Astrocyte (in vitro differentiated cells and primary cell): ENCODE measurements at regions not wholly inside any gene's neighbourhood (a gene's known extent, or its start where the extent isn't known, plus 50 kb on each side); places are given as distances from the start of the nearest gene placed in this dataset.

ENCODE experiments used
- CTCF ChIP-seq: IDR thresholded peaks from 2 replicates; pipeline ENCODE4 v1.5.1; 2011; ENCODE audit warnings: low read depth, mild to moderate bottlenecking, inconsistent platforms, low read length, moderate library complexity; ENCODE audit not compliant: insufficient read depth
- EZH2 ChIP-seq: IDR thresholded peaks from 2 replicates; pipeline ENCODE4 v1.6.1; 2012; ENCODE audit warnings: mild to moderate bottlenecking, low read length, inconsistent platforms; ENCODE audit not compliant: insufficient read depth

- TF ChIP-seq CTCF = no peak
- no peak for TF ChIP-seq EZH2
Measured at GRCh38 chr3:124398594-124398993, 331.7 kb upstream of the UMPS start.
